Panc1 (cell line): ENCODE measurements at regions not wholly inside any gene's neighbourhood (a gene's known extent, or its start where the extent isn't known, plus 50 kb on each side); places are given as distances from the start of the nearest gene placed in this dataset.

Source experiments
- ATAC-seq: fragments of 200-7000 bp; cut with Tn5 transposase; 2 replicates; pipeline ENCODE4 v1.9.1; 2020; ENCODE audit warnings: mild to moderate bottlenecking, moderate library complexity
- BruUV-seq: library from RNA; stranded (reverse); fragments of 400-500 nt; replicated peaks from 2 replicates; lab custom pipeline; 2021; lab: Mats Ljungman, UMichigan
- CTCF ChIA-PET: fragments of 300-600 bp; sonication (Branson Sonifier 250); formaldehyde crosslinking; loops from one replicate; lab custom pipeline; 2022; ENCODE audit warnings: antibody characterized with exemption; lab: Charles Lee
- POLR2A ChIA-PET: fragments of 300-600 bp; sonication (Branson Sonifier 250); formaldehyde crosslinking; loops from one replicate; lab custom pipeline; 2022; ENCODE audit warnings: antibody characterized with exemption; lab: Charles Lee
- DNase-seq: peaks from one replicate; pipeline ENCODE4 v3.0.0-alpha.2; 2010; ENCODE audit warnings: low read depth, low spot score
- H3K27ac ChIP-seq: 2 replicates; pipeline ENCODE4 v1.5.1; 2011; ENCODE audit warnings: mild to moderate bottlenecking, low read length, inconsistent platforms
- H3K27me3 ChIP-seq: fragments of 200-500 bp; sonication (Bioruptor generic); 2 replicates; pipeline ENCODE4 v1.6.0; 2014; ENCODE audit warnings: low read length, inconsistent platforms; ENCODE audit not compliant: control insufficient read depth, insufficient read depth
- H3K36me3 ChIP-seq: fragments of 200-500 bp; sonication (Bioruptor generic); 2 replicates; pipeline ENCODE4 v1.5.1; 2014; ENCODE audit warnings: inconsistent platforms, mild to moderate bottlenecking, low read length, moderate library complexity; ENCODE audit not compliant: control insufficient read depth, insufficient read depth
- H3K4me1 ChIP-seq: 2 replicates; pipeline ENCODE4 v1.5.1; 2011; ENCODE audit warnings: inconsistent platforms, mild to moderate bottlenecking, low read length, moderate library complexity; ENCODE audit not compliant: control insufficient read depth, insufficient read depth
- H3K4me3 ChIP-seq, 2 experiments: 2 replicates each; pipeline ENCODE4 v1.5.1; 2011 to 2012; ENCODE audit warnings: low read depth in 2 of 2, low read length in 2 of 2, mild to moderate bottlenecking in 2 of 2, inconsistent platforms in 1 of 2, moderate library complexity in 1 of 2
- H3K9me3 ChIP-seq: fragments of 200-500 bp; sonication (Bioruptor generic); 2 replicates; pipeline ENCODE4 v1.5.1; 2014; ENCODE audit warnings: low read depth, mild to moderate bottlenecking, inconsistent platforms, low read length, moderate library complexity; ENCODE audit not compliant: control insufficient read depth, insufficient read depth
- POLR2AphosphoS5 ChIP-seq: IDR thresholded peaks from 2 replicates; pipeline ENCODE4 v1.6.1; 2012; ENCODE audit warnings: mild to moderate bottlenecking, low read depth, low read length, moderate library complexity
- SIN3A ChIP-seq: IDR thresholded peaks from 2 replicates; pipeline ENCODE4 v1.6.1; 2012; ENCODE audit warnings: low read depth, mild to moderate bottlenecking, low read length, moderate library complexity, borderline replicate concordance; ENCODE audit not compliant: insufficient read depth
- TCF7L2 ChIP-seq: IDR thresholded peaks from 2 replicates; pipeline ENCODE4 v1.6.1; 2011; ENCODE audit warnings: mild to moderate bottlenecking, low read depth, low read length, inconsistent platforms
- in situ Hi-C: cut with HindIII; loops from 2 replicates; pipeline ENCODE4 v1.10.0; 2016; ENCODE audit warnings: low sequenced_read_pairs, low pct_unique_long_range_greater_than_20kb
- intact Hi-C: fragments of 100-400 bp; cut with micrococcal nuclease; formaldehyde crosslinking; loops from one replicate; pipeline ENCODE4 v1.10.0; 2022; ENCODE audit not compliant: unreplicated experiment
- TF ChIP-seq, protein P1 (sequence below): fragments of 450-650 bp; IDR thresholded peaks from 2 replicates; pipeline ENCODE4 v1.5.1; 2017; ENCODE audit warnings: mild to moderate bottlenecking
- TF ChIP-seq, protein P2 (sequence below), 2 experiments: IDR thresholded peaks; 2 replicates each; pipeline ENCODE4 v1.6.1; 2011 to 2012; ENCODE audit warnings: low read depth in 2 of 2, control low read depth in 1 of 2, low read length in 1 of 2, mild to moderate bottlenecking in 1 of 2, moderate library complexity in 1 of 2; ENCODE audit not compliant: insufficient read depth in 1 of 2

DNA sequence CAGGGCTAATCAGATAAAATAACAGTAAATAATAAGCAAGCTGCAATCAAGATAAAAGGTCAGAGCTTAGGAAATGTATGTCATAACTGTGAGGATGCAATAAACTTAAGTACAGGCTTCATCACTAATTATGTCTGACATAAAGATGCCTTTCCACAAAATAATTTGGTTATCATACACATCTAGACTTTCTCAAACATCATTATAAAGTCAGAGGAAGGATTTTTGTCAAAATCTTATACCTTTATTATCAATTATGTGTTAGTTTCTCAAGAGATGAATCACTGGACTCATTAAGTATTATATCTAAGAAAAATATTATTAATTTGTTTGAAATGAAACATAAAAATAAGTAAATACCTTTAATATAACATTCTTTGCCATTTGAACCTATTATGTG, 695.4 kb upstream of the INTU start:
- in situ Hi-C loops, result no loop called here
- TF ChIP-seq TCF7L2 (no peak), SIN3A (no peak), POLR2AphosphoS5 (no peak)
- TF ChIP-seq, protein P1, sequence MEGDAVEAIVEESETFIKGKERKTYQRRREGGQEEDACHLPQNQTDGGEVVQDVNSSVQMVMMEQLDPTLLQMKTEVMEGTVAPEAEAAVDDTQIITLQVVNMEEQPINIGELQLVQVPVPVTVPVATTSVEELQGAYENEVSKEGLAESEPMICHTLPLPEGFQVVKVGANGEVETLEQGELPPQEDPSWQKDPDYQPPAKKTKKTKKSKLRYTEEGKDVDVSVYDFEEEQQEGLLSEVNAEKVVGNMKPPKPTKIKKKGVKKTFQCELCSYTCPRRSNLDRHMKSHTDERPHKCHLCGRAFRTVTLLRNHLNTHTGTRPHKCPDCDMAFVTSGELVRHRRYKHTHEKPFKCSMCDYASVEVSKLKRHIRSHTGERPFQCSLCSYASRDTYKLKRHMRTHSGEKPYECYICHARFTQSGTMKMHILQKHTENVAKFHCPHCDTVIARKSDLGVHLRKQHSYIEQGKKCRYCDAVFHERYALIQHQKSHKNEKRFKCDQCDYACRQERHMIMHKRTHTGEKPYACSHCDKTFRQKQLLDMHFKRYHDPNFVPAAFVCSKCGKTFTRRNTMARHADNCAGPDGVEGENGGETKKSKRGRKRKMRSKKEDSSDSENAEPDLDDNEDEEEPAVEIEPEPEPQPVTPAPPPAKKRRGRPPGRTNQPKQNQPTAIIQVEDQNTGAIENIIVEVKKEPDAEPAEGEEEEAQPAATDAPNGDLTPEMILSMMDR, result no peak
- TF ChIP-seq, protein P2, sequence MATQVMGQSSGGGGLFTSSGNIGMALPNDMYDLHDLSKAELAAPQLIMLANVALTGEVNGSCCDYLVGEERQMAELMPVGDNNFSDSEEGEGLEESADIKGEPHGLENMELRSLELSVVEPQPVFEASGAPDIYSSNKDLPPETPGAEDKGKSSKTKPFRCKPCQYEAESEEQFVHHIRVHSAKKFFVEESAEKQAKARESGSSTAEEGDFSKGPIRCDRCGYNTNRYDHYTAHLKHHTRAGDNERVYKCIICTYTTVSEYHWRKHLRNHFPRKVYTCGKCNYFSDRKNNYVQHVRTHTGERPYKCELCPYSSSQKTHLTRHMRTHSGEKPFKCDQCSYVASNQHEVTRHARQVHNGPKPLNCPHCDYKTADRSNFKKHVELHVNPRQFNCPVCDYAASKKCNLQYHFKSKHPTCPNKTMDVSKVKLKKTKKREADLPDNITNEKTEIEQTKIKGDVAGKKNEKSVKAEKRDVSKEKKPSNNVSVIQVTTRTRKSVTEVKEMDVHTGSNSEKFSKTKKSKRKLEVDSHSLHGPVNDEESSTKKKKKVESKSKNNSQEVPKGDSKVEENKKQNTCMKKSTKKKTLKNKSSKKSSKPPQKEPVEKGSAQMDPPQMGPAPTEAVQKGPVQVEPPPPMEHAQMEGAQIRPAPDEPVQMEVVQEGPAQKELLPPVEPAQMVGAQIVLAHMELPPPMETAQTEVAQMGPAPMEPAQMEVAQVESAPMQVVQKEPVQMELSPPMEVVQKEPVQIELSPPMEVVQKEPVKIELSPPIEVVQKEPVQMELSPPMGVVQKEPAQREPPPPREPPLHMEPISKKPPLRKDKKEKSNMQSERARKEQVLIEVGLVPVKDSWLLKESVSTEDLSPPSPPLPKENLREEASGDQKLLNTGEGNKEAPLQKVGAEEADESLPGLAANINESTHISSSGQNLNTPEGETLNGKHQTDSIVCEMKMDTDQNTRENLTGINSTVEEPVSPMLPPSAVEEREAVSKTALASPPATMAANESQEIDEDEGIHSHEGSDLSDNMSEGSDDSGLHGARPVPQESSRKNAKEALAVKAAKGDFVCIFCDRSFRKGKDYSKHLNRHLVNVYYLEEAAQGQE (IDR thresholded peaks at IDR 0.05; ENCODE audit: insufficient read depth in 1 of 2, low read depth in 2 of 2, low read length in 1 of 2), result no peak

DNA sequence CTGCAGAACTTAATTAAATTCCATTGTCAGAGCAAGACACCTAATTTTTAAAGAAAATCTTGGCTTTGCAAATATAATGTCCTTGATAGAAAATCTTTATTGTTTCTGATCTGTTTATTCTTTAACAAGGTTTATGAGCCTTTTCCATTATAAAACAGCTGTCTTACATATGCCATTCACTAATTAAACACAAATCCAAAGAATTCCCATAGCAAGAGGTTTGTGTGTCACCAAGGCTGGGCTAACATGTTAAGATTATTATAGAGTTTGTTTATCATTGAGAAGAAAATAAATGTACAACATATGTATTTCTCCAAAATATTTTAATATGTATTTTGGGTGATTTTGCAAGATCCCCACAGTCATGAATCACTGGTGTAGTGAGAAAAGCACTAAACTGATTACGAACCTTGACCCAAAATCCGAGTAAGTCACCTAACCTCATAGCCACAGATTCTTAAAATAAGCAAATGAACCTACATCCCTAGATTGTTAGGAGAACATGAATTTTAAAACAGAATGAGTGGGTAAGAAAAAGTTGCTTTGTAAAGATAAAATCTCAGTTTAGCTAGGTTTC, 694.8 kb upstream of the INTU start:
- H3K27me3 ChIP-seq, result no peaks in the 10 kb centered on the region
- ATAC-seq (no peak), DNase-seq (no peak)
- POLR2A ChIA-PET, result no interaction called here
- intact Hi-C loops, result no loop called here
- TF ChIP-seq SIN3A (no peak), TCF7L2 (no peak), POLR2AphosphoS5 (no peak)
- TF ChIP-seq, protein P1, result no peak
- TF ChIP-seq, protein P2 (IDR thresholded peaks at IDR 0.05; ENCODE audit: insufficient read depth in 1 of 2, low read depth in 2 of 2, low read length in 1 of 2), result no peak
- no peaks in the 10 kb centered on the region for H3K9me3 ChIP-seq
- in situ Hi-C loops, result no loop called here
- H3K4me3 ChIP-seq, result no peak overlapping the region
- BruUV-seq, result no TSS peak
- H3K27ac ChIP-seq, result no peak overlapping the region
- CTCF ChIA-PET, result no interaction called here
- no peaks in the 10 kb centered on the region for H3K36me3 ChIP-seq
- no peaks in the 10 kb centered on the region for H3K4me1 ChIP-seq

More for the DNA sequence above, 695.4 kb upstream of the INTU start:
- ChIA-PET POLR2A (no interaction called here), CTCF (no interaction called here)
- intact Hi-C loops, result no loop called here
- no TSS peak for BruUV-seq
- Histone ChIP-seq H3K9me3 (no peaks in the 10 kb centered on the region), H3K27me3 (no peaks in the 10 kb centered on the region), H3K4me3 (no peak overlapping the region), H3K36me3 (no peaks in the 10 kb centered on the region), H3K4me1 (no peaks in the 10 kb centered on the region), H3K27ac (no peak overlapping the region)
- DNase-seq (no peak), ATAC-seq (no peak)
